IMR-90 (cell line): ENCODE measurements at regions not wholly inside any gene's neighbourhood (a gene's known extent, or its start where the extent isn't known, plus 50 kb on each side); places are given as distances from the start of the nearest gene placed in this dataset.

ENCODE experiments used
- ATAC-seq: fragments of 200-7000 bp; cut with Tn5 transposase; 2 replicates; pipeline ENCODE4 v1.9.1; 2020; ENCODE audit warnings: low read depth, mild to moderate bottlenecking, moderate library complexity
- BruUV-seq: library from RNA; stranded (reverse); fragments of 400-500 nt; replicated peaks from 2 replicates; lab custom pipeline; 2021; lab: Mats Ljungman, UMichigan
- CTCF ChIA-PET: fragments of 300-600 bp; formaldehyde crosslinking; extraction: SDS; loops from one replicate; lab custom pipeline; 2021; ENCODE audit warnings: antibody characterized with exemption; lab: Yijun Ruan, JAX
- POLR2A ChIA-PET: fragments of 300-600 bp; sonication (Branson Sonifier 250); formaldehyde crosslinking; loops from one replicate; lab custom pipeline; 2022; ENCODE audit warnings: antibody characterized with exemption; ENCODE audit not compliant: unreplicated experiment; lab: Charles Lee
- DNase-seq: peaks from one replicate; pipeline ENCODE4 v3.0.0; 2013
- H2AFZ ChIP-seq: replicated peaks from 2 replicates; pipeline ENCODE3; 2013; ENCODE audit warnings: low read length, mild to moderate bottlenecking; ENCODE audit not compliant: poor library complexity
- H2AK5ac ChIP-seq: 2 replicates; pipeline ENCODE4 v1.6.1; 2013; ENCODE audit warnings: low read depth, low read length, inconsistent platforms
- H2AK9ac ChIP-seq: replicated peaks from 2 replicates; pipeline ENCODE3; 2013; ENCODE audit warnings: mild to moderate bottlenecking, low read depth, low read length, moderate library complexity; ENCODE audit not compliant: poor library complexity
- H2BK120ac ChIP-seq: 2 replicates; pipeline ENCODE4 v1.6.1; 2013; ENCODE audit warnings: low read depth, low read length, inconsistent platforms
- H2BK15ac ChIP-seq: 3 replicates; pipeline ENCODE4 v1.6.1; 2013; ENCODE audit warnings: low read depth, low read length, inconsistent platforms
- H2BK20ac ChIP-seq: 2 replicates; pipeline ENCODE4 v1.6.1; 2013; ENCODE audit warnings: low read depth, mild to moderate bottlenecking, inconsistent platforms, low read length, moderate library complexity
- H2BK5ac ChIP-seq: 2 replicates; pipeline ENCODE4 v1.6.1; 2013; ENCODE audit warnings: mild to moderate bottlenecking, low read depth, low read length, inconsistent platforms; ENCODE audit not compliant: poor library complexity, severe bottlenecking
- H3K14ac ChIP-seq: replicated peaks from 2 replicates; pipeline ENCODE4 v1.6.1; 2013; ENCODE audit warnings: low read depth, low read length, inconsistent platforms
- H3K18ac ChIP-seq: 2 replicates; pipeline ENCODE4 v1.6.1; 2013; ENCODE audit warnings: low read depth, low read length, control low read depth
- H3K23ac ChIP-seq: 2 replicates; pipeline ENCODE4 v1.6.1; 2013; ENCODE audit warnings: low read depth, low read length, inconsistent platforms
- H3K27ac ChIP-seq: 2 replicates; pipeline ENCODE4 v1.5.1; 2013; ENCODE audit warnings: mild to moderate bottlenecking, control low read depth, low read length; ENCODE audit not compliant: insufficient read depth
- H3K27me3 ChIP-seq: 2 replicates; pipeline ENCODE4 v1.6.1; 2013; ENCODE audit warnings: low read length; ENCODE audit not compliant: control insufficient read depth, insufficient read depth
- H3K36me3 ChIP-seq: 2 replicates; pipeline ENCODE4 v1.6.1; 2013; ENCODE audit warnings: low read length, mixed read lengths; ENCODE audit not compliant: control insufficient read depth, insufficient read depth
- H3K4ac ChIP-seq: 2 replicates; pipeline ENCODE4 v1.6.1; 2013; ENCODE audit warnings: low read depth, low read length, inconsistent platforms
- H3K4me1 ChIP-seq: 2 replicates; pipeline ENCODE4 v1.6.1; 2013; ENCODE audit warnings: low read length, mixed read lengths; ENCODE audit not compliant: control insufficient read depth, insufficient read depth
- H3K4me2 ChIP-seq: 2 replicates; pipeline ENCODE4 v1.6.1; 2013; ENCODE audit warnings: low read depth, mild to moderate bottlenecking, control low read depth, low read length, moderate library complexity
- H3K4me3 ChIP-seq: 2 replicates; pipeline ENCODE4 v1.5.1; 2013; ENCODE audit warnings: low read depth, mild to moderate bottlenecking, control low read depth, low read length, moderate library complexity; ENCODE audit not compliant: insufficient read depth
- H3K56ac ChIP-seq: 2 replicates; pipeline ENCODE4 v1.6.1; 2013; ENCODE audit warnings: low read length, inconsistent platforms; ENCODE audit not compliant: insufficient read depth; ENCODE audit errors: extremely low read depth
- H3K79me1 ChIP-seq, 2 experiments: 2 replicates each; pipeline ENCODE4 v1.6.1; 2013; ENCODE audit warnings: low read length in 2 of 2, inconsistent platforms in 1 of 2, low read depth in 1 of 2
- H3K9ac ChIP-seq: 2 replicates; pipeline ENCODE4 v1.6.1; 2013; ENCODE audit warnings: low read depth, low read length, control low read depth
- H3K9me1 ChIP-seq: 2 replicates; pipeline ENCODE4 v1.6.1; 2013; ENCODE audit warnings: low read length, inconsistent platforms; ENCODE audit not compliant: insufficient read depth
- H3K9me3 ChIP-seq: 2 replicates; pipeline ENCODE4 v1.6.1; 2013; ENCODE audit warnings: low read length; ENCODE audit not compliant: control insufficient read depth, insufficient read depth
- H4K20me1 ChIP-seq: 2 replicates; pipeline ENCODE4 v1.6.1; 2013; ENCODE audit warnings: low read length, inconsistent platforms; ENCODE audit not compliant: insufficient read depth
- H4K5ac ChIP-seq: 2 replicates; pipeline ENCODE4 v1.6.1; 2013; ENCODE audit warnings: mild to moderate bottlenecking, low read depth, low read length, control low read depth
- H4K8ac ChIP-seq, 2 experiments: 2 replicates each; pipeline ENCODE4 v1.6.1; 2013; ENCODE audit warnings: low read depth in 2 of 2, low read length in 2 of 2, control low read depth in 1 of 2, inconsistent platforms in 1 of 2
- H4K91ac ChIP-seq: 2 replicates; pipeline ENCODE4 v1.6.1; 2013; ENCODE audit warnings: low read depth, low read length, inconsistent platforms; ENCODE audit not compliant: insufficient read depth
- BHLHE40 ChIP-seq: fragments of 150-350 bp; IDR thresholded peaks from 2 replicates; pipeline ENCODE4 v1.6.1; 2016; ENCODE audit warnings: mild to moderate bottlenecking, low read depth, low read length
- CEBPB ChIP-seq: IDR thresholded peaks from 2 replicates; pipeline ENCODE4 v1.6.1; 2012; ENCODE audit warnings: low read depth, low read length, improper control_type of control experiment
- CHD1 ChIP-seq: IDR thresholded peaks from 2 replicates; pipeline ENCODE4 v1.6.1; 2012; ENCODE audit warnings: low read depth, low read length, improper control_type of control experiment
- CTCF ChIP-seq: conservative IDR thresholded peaks from 2 replicates; pipeline ENCODE4 v1.5.1; 2012; ENCODE audit warnings: mild to moderate bottlenecking, low read depth, low read length, improper control_type of control experiment
- ELK1 ChIP-seq: fragments of 150-350 bp; IDR thresholded peaks from 2 replicates; pipeline ENCODE4 v1.6.1; 2016; ENCODE audit warnings: low read depth, mild to moderate bottlenecking, low read length, moderate library complexity, borderline replicate concordance
- FOS ChIP-seq: fragments of 150-350 bp; IDR thresholded peaks from 2 replicates; pipeline ENCODE4 v1.6.1; 2016; ENCODE audit warnings: low read depth, low read length
- MAFK ChIP-seq: IDR thresholded peaks from 2 replicates; pipeline ENCODE4 v1.6.1; 2012; ENCODE audit warnings: low read depth, low read length, improper control_type of control experiment
- MAZ ChIP-seq: IDR thresholded peaks from 2 replicates; pipeline ENCODE4 v1.6.1; 2012; ENCODE audit warnings: low read depth, mild to moderate bottlenecking, low read length, improper control_type of control experiment, moderate library complexity, borderline replicate concordance
- MXI1 ChIP-seq: IDR thresholded peaks from 2 replicates; pipeline ENCODE4 v1.6.1; 2012; ENCODE audit warnings: low read depth, mild to moderate bottlenecking, low read length, moderate library complexity, borderline replicate concordance
- NFE2L2 ChIP-seq: fragments of 150-350 bp; IDR thresholded peaks from 2 replicates; pipeline ENCODE4 v1.6.1; 2016; ENCODE audit warnings: low read depth, mild to moderate bottlenecking, low read length
- POLR2A ChIP-seq: IDR thresholded peaks from 2 replicates; pipeline ENCODE4 v1.6.1; 2012; ENCODE audit warnings: mild to moderate bottlenecking, low read depth, low read length
- RAD21 ChIP-seq: IDR thresholded peaks from 2 replicates; pipeline ENCODE4 v1.6.1; 2012; ENCODE audit warnings: low read length, improper control_type of control experiment
- RCOR1 ChIP-seq: IDR thresholded peaks from 2 replicates; pipeline ENCODE4 v1.6.1; 2012; ENCODE audit warnings: mild to moderate bottlenecking, low read length, improper control_type of control experiment; ENCODE audit not compliant: insufficient replicate concordance
- RFX5 ChIP-seq: IDR thresholded peaks from 2 replicates; pipeline ENCODE4 v1.8.0; 2012; ENCODE audit warnings: low read depth, mild to moderate bottlenecking, low read length, moderate library complexity
- SMC3 ChIP-seq: fragments of 150-350 bp; IDR thresholded peaks from 2 replicates; pipeline ENCODE4 v1.6.1; 2016; ENCODE audit warnings: low read depth, mild to moderate bottlenecking, antibody characterized with exemption, low read length, moderate library complexity
- USF2 ChIP-seq: fragments of 150-350 bp; IDR thresholded peaks from 2 replicates; pipeline ENCODE4 v1.6.1; 2017; ENCODE audit warnings: mild to moderate bottlenecking, antibody characterized with exemption, low read length, low read depth
- WGBS, 2 experiments: methylation state at CpG; one replicate each; pipeline versions ENCODE4 v1.1.5 to v1.1.7; 2013; ENCODE audit warnings: missing lambda C conversion rate in 2 of 2; ENCODE audit not compliant: insufficient read length in 1 of 2; ENCODE audit errors: extremely low coverage in 2 of 2; 5-methylcytosine and 5-hydroxymethylcytosine counted together
- dilution Hi-C: fragments of 300-500 bp; cut with HindIII; formaldehyde crosslinking; loops from one replicate; pipeline ENCODE4 v1.14.3; 2018; ENCODE audit warnings: low sequenced_read_pairs; ENCODE audit not compliant: unreplicated experiment
- in situ Hi-C: fragments of 300-500 bp; cut with MboI; formaldehyde crosslinking; loops from 3 replicates; pipeline ENCODE4 v1.14.3; 2019; ENCODE audit warnings: low sequenced_read_pairs, inconsistent platforms, mixed read lengths
- intact Hi-C: fragments of 100-400 bp; cut with micrococcal nuclease; formaldehyde crosslinking; loops from 2 replicates; pipeline ENCODE4 v1.10.0; 2022

DNA sequence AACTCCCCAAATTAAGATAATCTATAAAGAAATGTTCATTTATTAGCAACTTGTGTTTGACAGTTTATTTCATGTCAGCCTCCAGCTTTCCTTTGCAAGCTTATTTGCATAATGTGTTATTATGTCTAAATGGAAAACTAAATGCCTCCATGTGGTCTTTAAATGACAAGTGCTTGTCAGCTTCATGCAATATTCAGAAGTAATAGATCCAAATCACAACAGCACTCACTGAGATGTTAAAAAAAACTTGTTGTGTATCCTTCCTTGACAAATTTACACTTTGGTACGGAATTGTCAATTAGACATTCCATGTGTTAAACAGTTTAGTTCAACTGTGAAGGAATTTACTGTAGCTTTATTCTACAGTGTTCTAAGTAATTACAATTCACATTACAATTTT is 124.4 kb upstream of the PTBP2 start:
- Histone ChIP-seq H3K18ac (no peak overlapping the region), H4K20me1 (no peaks in the 10 kb centered on the region), H3K4ac (no peak overlapping the region), H3K27ac (no peak overlapping the region), H3K4me1 (peaks cover 6% of the 10 kb centered on the region), H2BK20ac (no peak overlapping the region), H3K36me3 (no peaks in the 10 kb centered on the region), H3K4me3 (no peak overlapping the region), H3K14ac (no peak overlapping the region), H4K5ac (no peak overlapping the region), H2BK5ac (no peak overlapping the region), H4K8ac (no peak overlapping the region), H2AFZ (no peak overlapping the region), H2BK120ac (no peak overlapping the region), H3K4me2 (no peak overlapping the region), H2AK5ac (no peak overlapping the region), H3K23ac (no peak overlapping the region), H3K27me3 (no peaks in the 10 kb centered on the region), H4K91ac (no peak overlapping the region), H2BK15ac (no peak overlapping the region), H3K9me3 (no peaks in the 10 kb centered on the region), H3K79me1 (no peaks in the 10 kb centered on the region), H3K9ac (no peak overlapping the region), H3K9me1 (no peaks in the 10 kb centered on the region), H2AK9ac (no peak overlapping the region), H3K56ac (no peak overlapping the region)
- WGBS, 2 experiments, result no CpG with 5 or more reads among the region's 1 CpG
- CTCF ChIA-PET, result interaction anchor here (2.3 kb wide), 1 partner anchor 12 kb away, joined by 7 read pairs; no protein-coding TSS in a partner anchor
- no TSS peak for BruUV-seq
- DNase-seq (no peak), ATAC-seq (no peak)
- in situ Hi-C loops, result no loop called here
- intact Hi-C loops, result no loop called here
- POLR2A ChIA-PET, result no interaction called here
- TF ChIP-seq RCOR1 (no peak), SMC3 (no peak), MAZ (no peak), POLR2A (no peak), BHLHE40 (no peak), MAFK (no peak), CTCF (no peak), ELK1 (no peak), USF2 (no peak), CHD1 (no peak), RAD21 (no peak), NFE2L2 (no peak), MXI1 (no peak), RFX5 (no peak), FOS (no peak), CEBPB (no peak)
- dilution Hi-C loops, result no loop called here
